PC-9 (cell line): ENCODE measurements at regions not wholly inside any gene's neighbourhood (a gene's known extent, or its start where the extent isn't known, plus 50 kb on each side); places are given as distances from the start of the nearest gene placed in this dataset.

ENCODE experiments used
- CTCF ChIP-seq: fragments of 200-600 bp; sonication (generic); conservative IDR thresholded peaks from 2 replicates; pipeline ENCODE4 v1.6.1; 2017; ENCODE audit warnings: mixed run types, antibody characterized with exemption, mild to moderate bottlenecking, moderate library complexity
- EZH2 ChIP-seq: fragments of 200-600 bp; sonication (generic); IDR thresholded peaks from 2 replicates; pipeline ENCODE4 v1.8.0; 2017; ENCODE audit warnings: antibody characterized with exemption, low read depth

- TF ChIP-seq EZH2 (no peak), CTCF (no peak)
These were observed 306.2 kb upstream of the NT5E start for GRCh38 chr6:85143676-85144075.
